ENCODE measurements at regions not wholly inside any gene's neighbourhood (a gene's known extent, or its start where the extent isn't known, plus 50 kb on each side); places are given as distances from the start of the nearest gene placed in this dataset.

GRCh38 chr1:112271270-112271669, 124.7 kb upstream of the CTTNBP2NL start:
- H3K27me3 ChIP-seq = no peaks in the 10 kb centered on the region
- TF ChIP-seq CTCF (IDR thresholded peaks at IDR 0.05) (no peak), POLR2A (IDR thresholded peaks at IDR 0.05) (no peak), EP300 (IDR thresholded peaks at IDR 0.05) (no peak)
- DNase-seq = no peak
- intact Hi-C loops (cut with DNase I) = no loop called here
- H3K36me3 ChIP-seq = no peaks in the 10 kb centered on the region
- H3K27ac ChIP-seq = no peak overlapping the region
- H3K9me3 ChIP-seq = no peaks in the 10 kb centered on the region
- H3K4me1 ChIP-seq (ENCODE audit: insufficient read depth) = peaks cover 8% of the 10 kb centered on the region
- WGBS, 3 donors = 89 to 95% (median 94%) methylated on average over 3 of the region's 3 CpGs
- H3K4me3 ChIP-seq = no peak overlapping the region

GRCh38 chr1:112272101-112272772, 123.8 kb upstream of the CTTNBP2NL start:
- no peak for TF ChIP-seq EP300 (IDR thresholded peaks at IDR 0.05)
- no peak for TF ChIP-seq CTCF (IDR thresholded peaks at IDR 0.05)
- no peak for TF ChIP-seq POLR2A (IDR thresholded peaks at IDR 0.05)

GRCh38 chr1:112284796-112285195, 111.2 kb upstream of the CTTNBP2NL start:
- H3K27me3 ChIP-seq = no peaks in the 10 kb centered on the region
- H3K27ac ChIP-seq = no peak overlapping the region
- H3K4me3 ChIP-seq = no peak overlapping the region
- H3K9me3 ChIP-seq = no peaks in the 10 kb centered on the region
- no peaks in the 10 kb centered on the region for H3K36me3 ChIP-seq
- no peaks in the 10 kb centered on the region for H3K4me1 ChIP-seq (ENCODE audit: insufficient read depth)
- intact Hi-C loops (cut with DNase I) = no loop called here
- no peak for DNase-seq
- WGBS, 3 donors = 44 to 52% (median 46%) methylated on average over 2 of the region's 2 CpGs
- TF ChIP-seq POLR2A (IDR thresholded peaks at IDR 0.05) (no peak), EP300 (IDR thresholded peaks at IDR 0.05) (no peak), CTCF (IDR thresholded peaks at IDR 0.05) (no peak)

More at GRCh38 chr1:112272101-112272772, 123.8 kb upstream of the CTTNBP2NL start:
- no peaks in the 10 kb centered on the region for H3K9me3 ChIP-seq
- intact Hi-C loops (cut with DNase I) = no loop called here
- peaks cover 8% of the 10 kb centered on the region for H3K4me1 ChIP-seq (ENCODE audit: insufficient read depth)
- no peak for DNase-seq
- no peak overlapping the region for H3K27ac ChIP-seq
- H3K27me3 ChIP-seq = no peaks in the 10 kb centered on the region
- no peaks in the 10 kb centered on the region for H3K36me3 ChIP-seq
- H3K4me3 ChIP-seq = no peak overlapping the region
- WGBS, 3 donors = 50 to 57% (median 52%) methylated on average over 6 of the region's 6 CpGs

GRCh38 chr1:112285316-112285715, 110.7 kb upstream of the CTTNBP2NL start:
- 66 to 74% (median 70%) methylated on average over 4 of the region's 4 CpGs for WGBS, 3 donors
- H3K27me3 ChIP-seq = no peaks in the 10 kb centered on the region
- intact Hi-C loops (cut with DNase I) = no loop called here

More at GRCh38 chr1:112285316-112285715, 110.7 kb upstream of the CTTNBP2NL start:
- H3K27ac ChIP-seq = no peak overlapping the region
- DNase-seq = no peak
- H3K36me3 ChIP-seq = no peaks in the 10 kb centered on the region
- no peaks in the 10 kb centered on the region for H3K9me3 ChIP-seq
- no peak overlapping the region for H3K4me3 ChIP-seq
- H3K4me1 ChIP-seq (ENCODE audit: insufficient read depth) = no peaks in the 10 kb centered on the region
- TF ChIP-seq CTCF (IDR thresholded peaks at IDR 0.05) (no peak), POLR2A (IDR thresholded peaks at IDR 0.05) (no peak), EP300 (IDR thresholded peaks at IDR 0.05) (no peak)
